HT-29 (cell line): ENCODE measurements at regions not wholly inside any gene's neighbourhood (a gene's known extent, or its start where the extent isn't known, plus 50 kb on each side); places are given as distances from the start of the nearest gene placed in this dataset.
"Not testable (repeated sequence)": the region's sequence is repeated elsewhere in the genome, so short reads cannot be mapped to it uniquely, and the experiment has no call there.

Experiments used
- DNase-seq: peaks from one replicate; pipeline ENCODE4 v3.0.0-alpha.2; 2015; ENCODE audit warnings: low spot score

DNA sequence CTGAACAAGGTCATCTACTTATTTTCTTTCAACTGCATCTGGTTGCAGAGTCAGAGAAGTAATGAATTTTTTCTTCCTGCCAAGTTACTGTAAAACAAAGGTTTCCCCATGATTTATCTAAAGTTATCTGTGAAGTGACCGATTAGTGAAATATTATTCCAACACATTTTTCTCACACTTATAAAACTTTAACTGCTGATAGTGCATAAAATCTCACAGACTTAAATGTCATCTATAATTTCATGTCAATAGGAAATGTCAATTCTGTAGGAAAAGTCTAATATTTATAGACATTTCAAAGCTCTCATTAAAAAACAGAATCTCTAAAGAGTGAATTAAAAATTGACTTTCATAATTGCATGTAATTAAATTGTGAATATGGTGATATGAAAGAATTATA lies 397.2 kb downstream of the SLITRK1 start:
- no peak for DNase-seq

DNA sequence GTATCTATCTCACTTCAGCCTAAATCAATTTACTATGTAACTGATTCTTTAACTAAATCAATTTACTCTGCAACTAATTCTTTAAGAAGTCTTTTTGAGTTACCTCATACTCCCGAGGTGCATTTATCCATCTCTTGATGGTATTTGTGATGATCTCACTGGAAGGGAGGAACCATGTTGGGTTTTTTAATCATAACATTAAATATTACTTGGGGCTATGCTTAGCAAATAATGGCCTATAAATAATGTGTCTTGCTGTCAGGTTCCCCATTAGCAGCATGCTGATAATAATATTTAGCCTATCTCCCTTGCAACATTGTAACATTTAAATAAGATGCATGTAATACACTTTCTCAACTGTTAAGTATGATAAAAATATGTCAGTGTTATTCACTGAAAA lies 411.3 kb downstream of the SLITRK1 start:
- no peak for DNase-seq

DNA sequence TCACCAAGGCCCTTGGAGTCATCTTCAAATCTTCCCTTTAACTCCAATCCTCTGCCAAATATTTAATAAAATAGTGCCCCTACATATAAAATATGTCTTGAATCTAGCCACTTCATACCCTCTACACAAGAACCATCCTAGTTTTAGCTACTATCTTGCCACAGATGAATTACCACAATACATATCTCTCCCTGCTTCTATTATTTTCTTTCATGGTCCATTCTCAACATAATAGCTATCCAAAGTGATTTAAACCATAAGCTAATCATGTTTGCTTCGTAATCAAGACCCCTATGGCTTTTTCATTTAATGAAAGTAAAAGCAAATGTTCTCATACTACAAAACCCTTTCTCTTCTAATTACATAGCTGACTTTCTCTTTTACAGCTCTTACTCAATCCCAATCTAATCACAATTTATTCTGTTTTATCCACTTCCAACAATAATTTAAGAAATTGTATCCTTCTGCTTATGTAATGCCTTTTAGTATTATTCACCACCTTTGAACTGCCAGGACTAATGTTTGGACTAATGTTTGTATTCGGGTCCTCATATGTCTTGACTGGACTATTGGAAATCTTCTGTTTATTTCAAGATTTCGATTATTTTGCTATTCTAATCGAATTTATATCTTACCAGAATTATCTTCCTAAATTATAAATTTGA lies 412.0 kb downstream of the SLITRK1 start:
- no peak for DNase-seq

DNA sequence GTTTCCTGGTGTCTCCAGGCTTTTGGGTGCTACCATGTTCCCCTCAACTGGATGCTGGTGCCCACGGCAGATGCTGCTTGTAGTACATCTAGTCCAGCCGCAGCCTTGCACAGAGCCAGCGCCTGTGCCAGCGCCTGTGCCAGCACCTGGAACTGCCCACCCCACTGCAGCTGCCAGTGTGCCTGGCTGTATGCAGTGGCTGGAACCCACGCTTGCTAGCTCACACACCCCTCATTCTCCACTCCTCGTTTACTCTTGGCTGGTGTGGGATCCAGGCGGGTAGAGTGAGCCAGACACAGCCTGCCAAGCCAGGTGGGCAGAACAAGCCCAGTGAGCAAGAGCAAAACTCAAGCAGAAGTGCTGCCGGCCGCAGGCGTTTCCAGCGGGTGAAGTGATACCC lies 428.6 kb downstream of the SLITRK1 start:
- no peak for DNase-seq

DNA sequence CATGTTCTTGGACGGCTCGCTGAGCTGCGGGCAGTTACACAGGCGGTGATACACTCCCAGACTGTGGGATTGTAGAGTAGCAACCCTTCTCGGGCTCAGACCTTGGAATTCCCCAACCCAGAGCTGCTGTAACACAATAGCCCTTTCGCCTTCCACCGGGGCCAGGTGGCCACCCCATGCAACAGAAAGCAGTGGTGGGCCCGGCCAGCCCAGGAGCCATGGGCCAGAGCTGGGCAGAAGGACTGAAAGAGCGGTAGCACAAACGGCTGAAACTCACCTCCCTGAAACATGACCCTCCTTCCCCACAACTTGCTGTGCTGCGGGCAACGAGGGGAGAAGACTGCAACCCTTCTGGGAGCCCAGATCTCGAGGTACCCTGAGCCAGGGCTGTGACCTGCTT lies 429.0 kb downstream of the SLITRK1 start:
- no peak for DNase-seq

DNA sequence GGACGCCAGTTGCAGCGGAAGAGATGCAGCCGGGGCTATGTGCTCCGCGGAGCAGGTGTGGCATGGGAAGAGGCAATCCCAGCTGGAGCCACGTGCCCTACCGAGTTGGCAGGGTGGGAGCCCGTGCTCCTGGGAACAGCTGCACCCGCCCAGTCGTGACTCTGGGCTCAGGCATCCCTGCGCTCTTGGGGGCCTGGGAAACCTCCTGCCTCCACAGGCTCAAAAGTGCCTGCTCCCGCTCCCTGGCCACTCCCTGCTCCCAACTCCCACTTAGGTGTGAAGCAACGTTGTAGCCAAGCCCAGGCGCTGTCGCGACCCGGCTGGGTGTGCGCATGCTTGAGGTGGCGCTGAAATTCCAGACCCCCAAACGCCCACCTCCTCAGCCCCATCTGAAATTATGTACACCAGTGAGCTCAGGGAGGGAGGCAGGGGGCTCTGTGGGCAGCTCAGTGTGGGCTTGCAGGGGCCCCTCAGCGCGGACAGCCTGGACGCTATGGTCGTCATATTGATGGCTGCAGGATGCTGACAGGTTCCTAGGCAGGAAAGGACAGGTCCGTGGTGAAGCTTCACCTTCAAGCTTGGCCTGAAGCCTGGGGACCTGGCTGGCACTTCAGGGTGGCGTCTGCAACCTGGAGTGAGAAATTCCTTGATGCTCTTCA lies 429.9 kb downstream of the SLITRK1 start:
- no peak for DNase-seq

DNA sequence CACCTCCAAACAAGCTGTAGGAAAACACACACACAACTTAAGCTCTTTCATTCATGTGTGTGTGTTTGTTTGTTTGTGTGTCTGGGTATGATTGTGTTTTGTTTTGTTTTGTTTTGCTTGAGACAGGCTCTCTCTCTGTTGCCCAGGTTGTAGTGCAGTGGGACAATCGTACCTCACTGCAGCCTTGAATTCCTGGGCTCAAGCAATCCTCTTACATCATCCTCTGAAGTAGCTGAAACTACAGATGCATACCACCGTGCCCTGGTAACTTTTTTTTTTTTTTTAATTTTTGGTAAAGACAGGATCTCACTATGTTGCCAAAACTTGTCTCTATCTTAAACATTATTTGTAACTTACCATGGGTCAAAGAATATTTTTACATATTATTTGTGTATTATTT lies 431.7 kb downstream of the SLITRK1 start:
- no peak for DNase-seq

DNA sequence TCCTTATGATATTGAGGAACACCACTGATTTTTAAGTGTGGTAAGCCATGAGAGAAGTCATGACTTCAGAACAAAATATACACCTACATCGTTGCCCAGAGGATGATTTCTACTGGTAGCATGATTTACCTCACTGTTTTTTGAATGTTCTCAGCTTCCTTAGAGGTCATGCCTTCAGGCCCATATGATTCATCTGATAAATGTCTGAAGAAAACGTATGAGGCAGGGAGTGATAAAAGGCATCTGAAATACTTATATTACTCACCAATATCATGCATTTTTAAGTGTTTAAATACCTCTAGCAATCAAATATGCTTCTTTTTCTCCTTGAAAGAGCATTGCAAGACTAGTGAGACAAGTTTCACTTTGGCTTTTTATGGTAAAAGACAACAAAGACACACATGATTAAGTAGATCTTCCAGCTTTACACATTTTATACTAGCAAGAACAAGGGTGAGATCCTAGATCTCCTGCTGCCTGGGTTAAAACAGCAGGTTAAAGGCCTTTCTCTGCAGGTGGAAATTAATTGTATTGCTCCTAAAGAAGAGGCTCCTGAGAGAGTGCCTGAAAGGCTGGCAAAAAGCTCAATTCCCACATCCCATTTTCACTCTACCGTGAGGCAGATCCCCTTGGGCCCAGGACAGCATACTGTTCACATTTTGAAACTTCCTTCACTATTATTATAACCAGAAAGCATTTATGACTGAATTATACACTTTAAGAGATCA lies 432.4 kb downstream of the SLITRK1 start:
- no peak for DNase-seq

DNA sequence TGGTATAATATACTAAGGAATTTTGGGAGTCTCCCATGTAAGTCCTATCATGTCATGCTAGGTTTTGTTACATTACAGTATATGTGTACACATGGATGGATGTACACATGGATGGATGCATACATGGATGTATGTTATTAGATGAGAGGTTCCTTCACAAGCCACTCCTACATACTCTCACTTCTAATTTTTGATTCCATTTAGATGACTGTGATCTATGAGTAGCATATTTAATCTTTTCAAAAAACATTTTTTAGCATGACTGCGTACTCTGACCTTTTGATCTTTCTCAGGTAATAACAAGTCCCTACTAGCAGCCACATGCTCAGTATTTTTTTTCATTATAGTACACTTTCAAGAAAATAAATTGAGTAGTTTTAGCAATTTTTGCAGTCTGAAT lies 441.8 kb downstream of the SLITRK1 start:
- DNase-seq = no peak

DNA sequence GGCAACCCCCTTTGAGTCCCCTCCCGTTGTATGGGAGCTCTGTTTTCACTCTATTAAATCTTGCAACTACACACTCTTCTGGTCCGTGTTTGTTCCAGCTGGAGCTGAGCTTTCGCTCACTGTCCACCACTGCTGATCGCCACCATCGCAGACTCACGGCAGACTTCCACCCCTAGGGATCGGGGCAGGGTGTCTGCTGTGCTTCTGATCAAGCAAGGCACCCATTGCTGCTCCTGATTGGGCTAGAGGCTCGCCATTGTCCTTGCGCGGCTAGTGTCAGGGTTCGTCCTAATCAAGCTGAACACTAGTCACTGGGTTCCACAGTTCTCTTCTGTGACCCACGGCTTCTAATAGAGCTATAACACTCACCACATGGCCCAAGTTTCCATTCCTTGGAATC lies 442.8 kb downstream of the SLITRK1 start:
- not testable (repeated sequence) for DNase-seq

DNA sequence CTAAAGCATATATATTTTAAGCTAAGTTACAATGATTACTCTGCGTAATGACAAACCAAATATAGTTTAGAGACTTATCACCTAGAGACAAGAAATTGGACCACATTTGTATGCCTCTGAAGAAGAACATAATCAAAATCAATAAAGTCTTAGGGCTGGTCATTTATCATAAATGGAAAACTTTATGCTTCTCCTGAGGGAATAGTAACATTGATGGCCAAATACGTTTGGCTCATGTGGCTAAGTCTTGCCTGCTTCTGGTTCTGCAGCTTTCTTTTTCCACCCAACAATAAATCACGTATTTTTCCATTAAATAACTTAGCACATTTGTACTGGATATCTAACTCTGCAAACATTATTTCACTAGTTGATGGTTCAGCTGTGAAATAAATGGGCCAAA lies 458.4 kb downstream of the SLITRK1 start:
- no peak for DNase-seq

DNA sequence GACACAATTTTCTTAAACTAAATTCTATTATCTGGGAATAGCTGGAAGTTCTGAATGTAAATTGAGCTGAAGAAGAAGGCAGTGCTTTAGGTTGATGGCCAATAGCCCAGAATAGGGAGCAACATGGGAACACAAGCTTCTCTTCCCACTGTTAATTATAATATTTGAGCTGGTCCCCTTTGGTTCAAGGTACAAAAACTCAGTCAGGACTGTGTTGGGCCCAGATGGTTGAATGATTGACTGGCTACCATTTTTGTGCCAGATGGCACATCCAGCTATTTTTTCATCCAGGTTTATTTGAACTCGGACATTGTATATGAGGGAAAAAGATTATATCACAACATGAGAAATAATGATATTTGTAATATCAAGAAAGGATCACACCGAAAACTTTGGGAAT lies 458.9 kb downstream of the SLITRK1 start:
- DNase-seq = no peak

DNA sequence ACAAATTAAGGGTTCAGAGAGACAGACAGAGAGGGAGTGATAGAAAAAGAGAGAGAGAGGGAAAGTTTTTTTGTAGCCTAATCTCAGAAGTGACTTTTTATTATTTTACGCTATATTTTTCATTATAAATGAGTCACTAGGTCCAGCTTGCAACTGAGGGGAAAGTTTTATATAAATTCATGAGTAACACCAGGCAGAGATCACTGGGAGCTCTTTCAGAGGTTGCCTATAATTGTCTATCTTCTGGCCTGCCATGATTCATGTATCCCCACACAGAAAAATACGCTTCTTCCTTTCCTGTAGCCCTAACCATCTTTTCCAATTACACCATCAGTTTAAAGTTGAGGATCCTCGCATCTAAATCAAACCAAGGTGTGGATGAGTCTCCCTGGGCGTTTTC lies 467.9 kb downstream of the SLITRK1 start:
- DNase-seq = no peak

DNA sequence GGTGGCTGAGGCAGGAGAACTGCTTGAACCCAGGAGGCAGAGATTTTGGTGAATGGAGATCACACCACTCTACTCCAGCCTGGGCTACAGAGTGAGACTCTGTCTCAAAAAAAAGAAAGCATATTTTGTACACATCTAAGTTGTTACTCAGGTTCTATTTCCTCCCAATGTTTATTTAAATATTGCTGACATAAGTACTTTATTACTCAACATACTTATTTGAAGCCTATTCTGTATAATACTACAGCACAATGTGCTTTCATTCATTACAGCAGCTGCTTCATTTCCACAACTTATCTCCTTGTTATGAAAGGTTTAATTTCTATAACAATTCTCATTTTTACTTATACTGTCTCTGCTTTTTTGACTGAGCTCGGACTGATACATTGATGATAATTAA lies 495.7 kb downstream of the SLITRK1 start:
- DNase-seq = no peak

DNA sequence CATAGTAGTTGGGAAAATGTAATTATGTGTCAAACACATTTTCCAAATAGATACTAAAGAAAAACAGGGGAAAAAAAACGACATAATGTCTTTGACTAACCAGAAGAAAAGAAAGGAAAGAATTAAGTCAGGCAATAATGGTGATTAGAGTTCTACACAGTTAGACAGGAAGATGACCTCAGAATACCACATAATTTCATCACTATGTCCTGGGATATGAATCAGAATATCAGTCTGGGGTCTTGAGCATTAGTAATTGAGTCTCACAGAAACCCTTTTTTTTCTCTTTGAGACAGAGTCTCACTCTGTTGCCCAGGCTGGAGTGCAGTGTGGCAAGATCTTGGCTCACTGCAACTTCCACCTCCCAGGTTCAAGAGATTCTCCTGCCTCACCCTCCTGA lies 503.4 kb downstream of the SLITRK1 start:
- DNase-seq = no peak

DNA sequence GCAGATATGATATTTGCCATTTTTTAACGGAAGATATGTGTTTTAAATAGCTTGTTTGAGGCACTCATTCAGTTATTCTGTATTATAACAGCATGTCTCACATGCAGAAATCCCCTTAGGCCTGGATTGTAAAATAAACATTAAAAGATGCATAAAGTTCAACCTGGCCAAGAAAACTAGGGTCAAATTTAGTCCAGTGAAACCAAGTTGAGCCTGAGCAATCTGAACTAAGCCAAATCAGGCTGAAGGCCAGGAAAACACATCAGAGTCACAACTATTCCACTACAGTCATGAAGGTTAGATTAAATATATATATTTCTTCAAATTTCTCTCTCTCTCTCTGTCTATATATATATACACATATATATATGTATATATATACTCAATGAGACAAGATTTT lies 504.8 kb downstream of the SLITRK1 start:
- DNase-seq = no peak

DNA sequence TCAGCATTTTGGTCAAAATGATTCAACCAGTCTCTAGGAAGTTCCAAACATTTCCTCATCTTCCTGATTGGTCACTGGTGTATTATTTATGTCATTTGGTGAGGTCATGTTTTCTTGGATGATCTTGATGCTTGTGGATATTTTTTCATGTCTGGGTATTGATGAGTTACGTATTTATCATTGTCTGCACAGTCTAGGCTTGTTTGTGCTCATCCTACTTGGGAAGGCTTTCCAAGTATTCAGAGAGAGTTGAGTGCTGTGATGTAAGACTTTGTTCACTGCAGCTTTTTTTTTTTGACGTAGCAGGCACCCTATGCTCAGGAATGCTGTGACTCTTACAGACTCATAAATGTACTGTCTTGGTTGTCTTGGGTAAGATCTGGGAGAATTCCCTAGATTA lies 509.5 kb downstream of the SLITRK1 start:
- no peak for DNase-seq

DNA sequence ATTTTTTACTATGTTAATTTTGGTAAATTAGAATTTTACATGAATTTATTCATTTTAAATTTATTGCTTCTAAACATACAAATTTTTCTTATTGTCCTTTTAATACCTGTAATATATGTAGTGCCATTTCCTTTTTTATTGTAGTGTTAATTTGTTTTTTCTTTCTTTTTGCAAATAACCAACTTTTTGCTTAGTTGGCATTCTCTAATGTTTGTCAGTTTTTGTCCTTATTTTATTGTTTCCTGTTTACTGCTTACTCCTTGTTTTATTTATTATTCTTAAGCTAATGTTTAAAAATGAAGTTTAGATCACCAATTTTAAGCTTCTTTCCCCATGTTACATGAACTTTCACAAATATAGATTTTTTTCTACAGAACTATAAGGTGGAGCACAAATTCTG lies 516.6 kb downstream of the SLITRK1 start:
- no peak for DNase-seq

DNA sequence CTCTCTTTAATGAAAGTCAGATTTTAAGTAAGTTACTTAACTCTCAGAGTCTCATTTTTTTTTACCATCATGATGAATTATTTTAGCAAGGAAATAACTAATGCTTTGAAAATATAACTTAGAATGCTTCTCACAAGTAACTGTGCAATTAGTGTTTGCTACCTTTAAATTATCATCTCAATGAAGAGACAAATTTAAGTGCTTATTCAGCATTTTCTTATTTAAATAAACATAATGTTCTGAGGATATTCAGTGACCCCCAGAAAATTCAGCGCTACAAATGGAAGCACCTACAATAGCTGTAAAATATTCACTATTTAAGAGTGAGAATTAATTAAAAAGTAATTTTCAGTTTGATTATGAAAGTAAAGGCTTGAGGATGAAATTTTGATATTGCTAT lies 527.2 kb downstream of the SLITRK1 start:
- DNase-seq = no peak

DNA sequence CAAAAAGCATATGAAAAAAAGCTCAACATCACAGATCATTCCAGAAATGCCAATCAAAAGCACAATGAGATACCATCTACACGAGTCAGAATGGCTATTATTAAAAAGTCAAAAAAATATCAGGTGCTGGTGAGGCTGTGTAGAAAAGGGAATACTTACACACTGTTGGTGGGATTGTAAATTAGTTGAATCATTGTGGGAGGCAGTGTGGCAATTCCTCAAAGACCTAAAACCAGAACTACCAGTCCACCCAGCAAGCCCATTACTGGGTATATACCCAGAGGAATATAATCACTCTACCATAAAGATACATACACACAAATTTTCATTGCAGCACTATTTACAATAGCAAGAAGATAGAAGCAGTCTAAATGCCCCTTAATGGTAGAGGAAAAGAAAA lies 529.9 kb downstream of the SLITRK1 start:
- DNase-seq = no peak

DNA sequence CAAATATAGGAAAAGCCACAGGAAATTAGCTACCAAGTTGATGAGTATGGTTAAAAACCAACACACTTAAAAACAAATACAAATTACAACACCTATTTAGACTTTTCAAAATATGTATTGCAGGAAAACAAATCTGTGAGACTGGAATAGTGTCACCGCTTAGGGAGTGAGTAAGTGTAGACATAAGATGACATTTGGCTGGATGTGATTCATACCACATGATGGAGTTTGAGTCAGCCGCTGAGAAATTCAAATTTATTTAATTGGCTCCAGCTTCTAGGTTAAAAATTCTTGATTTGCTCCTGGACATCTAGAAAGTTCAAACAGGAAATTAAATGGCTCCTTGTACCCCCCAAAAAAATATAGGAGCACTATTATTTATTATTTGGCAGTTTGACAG lies 531.7 kb downstream of the SLITRK1 start:
- no peak for DNase-seq

DNA sequence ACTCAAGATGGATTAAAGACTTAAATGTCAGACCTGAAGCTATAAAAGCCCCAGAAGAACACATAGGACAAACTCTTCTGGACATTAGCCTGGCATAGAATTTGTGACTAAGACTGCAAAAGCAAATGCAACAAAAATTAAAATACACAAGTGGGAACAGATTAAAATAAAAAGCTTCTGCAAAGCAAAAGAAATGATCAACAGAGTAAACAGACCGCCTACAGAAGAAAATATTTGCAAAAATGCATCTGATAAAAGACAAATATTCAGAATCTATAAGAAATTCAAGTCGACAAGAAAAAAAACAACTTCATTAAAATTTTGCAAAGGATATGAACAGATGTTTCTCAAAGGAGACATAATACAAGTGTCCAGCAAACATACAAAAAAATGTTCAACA lies 537.8 kb downstream of the SLITRK1 start:
- no peak for DNase-seq

DNA sequence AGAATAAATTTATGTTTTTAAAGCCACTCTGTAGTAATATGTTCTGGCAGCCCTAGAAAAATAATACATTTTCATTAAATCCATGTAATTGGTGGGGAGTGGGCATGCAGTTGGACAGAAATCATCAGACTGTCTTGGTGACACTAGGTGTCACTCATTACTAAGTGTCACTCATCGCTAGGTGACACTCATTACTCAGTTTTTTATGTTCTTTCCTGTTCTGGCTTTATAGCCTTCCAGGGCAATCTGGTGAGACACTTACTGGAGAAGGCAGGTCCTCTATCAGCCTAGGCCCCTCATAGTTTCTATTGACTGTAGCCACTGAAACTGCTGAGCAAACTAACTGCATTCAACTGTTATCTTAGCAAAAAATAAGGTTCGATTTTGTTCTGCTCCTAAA lies 542.1 kb downstream of the SLITRK1 start:
- peak; percentile 16 for DNase-seq
